Activated naive CD8-positive, alpha-beta T cell treated with anti-CD3 and anti-CD28 coated beads, Interleukin-2, amount 50 U/mL, for 24 hours (primary cell): ENCODE measurements at regions not wholly inside any gene's neighbourhood (a gene's known extent, or its start where the extent isn't known, plus 50 kb on each side); places are given as distances from the start of the nearest gene placed in this dataset.

Experiments
- ATAC-seq: fragments of 150-1000 bp; cut with Tn5 transposase; one replicate; pipeline ENCODE4 v1.10.0; 2021
- DNase-seq: peaks from one replicate; pipeline ENCODE4 v3.0.0; 2021
- H3K27ac Mint-ChIP-seq: one replicate; pipeline ENCODE4 v1.8.0; 2021; ENCODE audit warnings: mild to moderate bottlenecking, mixed read lengths
- H3K27me3 Mint-ChIP-seq: one replicate; pipeline ENCODE4 v1.8.0; 2021; ENCODE audit warnings: mixed read lengths
- H3K36me3 Mint-ChIP-seq: one replicate; pipeline ENCODE4 v1.8.0; 2021; ENCODE audit warnings: low read depth, mixed read lengths
- H3K4me1 Mint-ChIP-seq: one replicate; pipeline ENCODE4 v1.8.0; 2021; ENCODE audit warnings: mixed read lengths
- H3K4me3 Mint-ChIP-seq: one replicate; pipeline ENCODE4 v1.8.0; 2021; ENCODE audit warnings: mild to moderate bottlenecking, moderate library complexity, mixed read lengths
- H3K9me3 Mint-ChIP-seq: one replicate; pipeline ENCODE4 v1.8.0; 2021; ENCODE audit warnings: mixed read lengths

- Mint-ChIP-seq H3K27ac (no peak overlapping the region), H3K9me3 (peaks cover 5% of the 10 kb centered on the region)
- ATAC-seq = no peak
Observed at GRCh38 chr3:22901684-22902083, 301.4 kb upstream of the UBE2E2 start.

GRCh38 chr3:22907161-22907780 lies 295.9 kb upstream of the UBE2E2 start:
- H3K4me1 Mint-ChIP-seq = no peaks in the 10 kb centered on the region
- no peak overlapping the region for H3K27ac Mint-ChIP-seq
- no peaks in the 10 kb centered on the region for H3K36me3 Mint-ChIP-seq
- no peak for ATAC-seq
- DNase-seq = no peak
- H3K27me3 Mint-ChIP-seq = no peaks in the 10 kb centered on the region
- no peaks in the 10 kb centered on the region for H3K9me3 Mint-ChIP-seq
- no peak overlapping the region for H3K4me3 Mint-ChIP-seq

More at GRCh38 chr3:22901684-22902083, 301.4 kb upstream of the UBE2E2 start:
- Mint-ChIP-seq H3K27me3 (no peaks in the 10 kb centered on the region), H3K36me3 (no peaks in the 10 kb centered on the region), H3K4me1 (no peaks in the 10 kb centered on the region), H3K4me3 (no peak overlapping the region)
- DNase-seq = no peak

GRCh38 chr3:22907796-22908195 lies 295.3 kb upstream of the UBE2E2 start:
- DNase-seq = no peak
- Mint-ChIP-seq H3K9me3 (no peaks in the 10 kb centered on the region), H3K4me1 (no peaks in the 10 kb centered on the region), H3K36me3 (no peaks in the 10 kb centered on the region), H3K4me3 (no peak overlapping the region), H3K27ac (no peak overlapping the region), H3K27me3 (no peaks in the 10 kb centered on the region)
- no peak for ATAC-seq

- H3K27me3 Mint-ChIP-seq = no peaks in the 10 kb centered on the region
- DNase-seq = no peak
Observed at GRCh38 chr3:22908989-22909507, 294.1 kb upstream of the UBE2E2 start.

GRCh38 chr3:22916933-22917332 lies 286.2 kb upstream of the UBE2E2 start:
- H3K27me3 Mint-ChIP-seq = no peaks in the 10 kb centered on the region
- H3K9me3 Mint-ChIP-seq = no peaks in the 10 kb centered on the region
- no peak overlapping the region for H3K27ac Mint-ChIP-seq
- DNase-seq = no peak
- ATAC-seq = no peak
- no peak overlapping the region for H3K4me3 Mint-ChIP-seq
- no peaks in the 10 kb centered on the region for H3K4me1 Mint-ChIP-seq
- no peaks in the 10 kb centered on the region for H3K36me3 Mint-ChIP-seq

More at GRCh38 chr3:22908989-22909507, 294.1 kb upstream of the UBE2E2 start:
- Mint-ChIP-seq H3K27ac (no peak overlapping the region), H3K4me3 (no peak overlapping the region), H3K36me3 (no peaks in the 10 kb centered on the region), H3K9me3 (no peaks in the 10 kb centered on the region), H3K4me1 (no peaks in the 10 kb centered on the region)
- no peak for ATAC-seq

GRCh38 chr3:22920006-22920405 lies 283.1 kb upstream of the UBE2E2 start:
- Mint-ChIP-seq H3K27me3 (no peaks in the 10 kb centered on the region), H3K27ac (no peak overlapping the region), H3K4me3 (no peak overlapping the region), H3K4me1 (no peaks in the 10 kb centered on the region), H3K36me3 (no peaks in the 10 kb centered on the region), H3K9me3 (no peaks in the 10 kb centered on the region)
- ATAC-seq (no peak), DNase-seq (no peak)

- Mint-ChIP-seq H3K27me3 (no peaks in the 10 kb centered on the region), H3K4me3 (no peak overlapping the region), H3K36me3 (no peaks in the 10 kb centered on the region), H3K4me1 (no peaks in the 10 kb centered on the region), H3K27ac (no peak overlapping the region), H3K9me3 (no peaks in the 10 kb centered on the region)
- ATAC-seq (no peak), DNase-seq (no peak)
Observed at GRCh38 chr3:22922317-22922716, 280.8 kb upstream of the UBE2E2 start.

- no peaks in the 10 kb centered on the region for H3K4me1 Mint-ChIP-seq
- H3K4me3 Mint-ChIP-seq = no peak overlapping the region
- H3K27ac Mint-ChIP-seq = no peak overlapping the region
- no peaks in the 10 kb centered on the region for H3K9me3 Mint-ChIP-seq
- H3K27me3 Mint-ChIP-seq = no peaks in the 10 kb centered on the region
- DNase-seq = no peak
- H3K36me3 Mint-ChIP-seq = no peaks in the 10 kb centered on the region
- no peak for ATAC-seq
Observed at GRCh38 chr3:22923711-22924110, 279.4 kb upstream of the UBE2E2 start.

GRCh38 chr3:22928216-22929110 lies 274.7 kb upstream of the UBE2E2 start:
- Mint-ChIP-seq H3K36me3 (no peaks in the 10 kb centered on the region), H3K9me3 (no peaks in the 10 kb centered on the region), H3K4me1 (no peaks in the 10 kb centered on the region), H3K4me3 (no peak overlapping the region), H3K27ac (no peak overlapping the region), H3K27me3 (no peaks in the 10 kb centered on the region)
- DNase-seq (no peak), ATAC-seq (no peak)

GRCh38 chr3:22933051-22933840 lies 269.9 kb upstream of the UBE2E2 start:
- ATAC-seq = no peak
- no peak for DNase-seq
- H3K27ac Mint-ChIP-seq = no peak overlapping the region
- H3K9me3 Mint-ChIP-seq = no peaks in the 10 kb centered on the region
- no peaks in the 10 kb centered on the region for H3K36me3 Mint-ChIP-seq
- H3K4me1 Mint-ChIP-seq = no peaks in the 10 kb centered on the region
- H3K4me3 Mint-ChIP-seq = no peak overlapping the region
- no peaks in the 10 kb centered on the region for H3K27me3 Mint-ChIP-seq

GRCh38 chr3:22933841-22934116 lies 269.3 kb upstream of the UBE2E2 start:
- no peak for DNase-seq
- H3K36me3 Mint-ChIP-seq = no peaks in the 10 kb centered on the region
- no peak for ATAC-seq
- H3K27me3 Mint-ChIP-seq = no peaks in the 10 kb centered on the region
- H3K27ac Mint-ChIP-seq = no peak overlapping the region
- no peaks in the 10 kb centered on the region for H3K4me1 Mint-ChIP-seq
- H3K9me3 Mint-ChIP-seq = no peaks in the 10 kb centered on the region
- no peak overlapping the region for H3K4me3 Mint-ChIP-seq

GRCh38 chr3:22935040-22935439 lies 268.1 kb upstream of the UBE2E2 start:
- no peaks in the 10 kb centered on the region for H3K9me3 Mint-ChIP-seq

GRCh38 chr3:22937536-22937935 lies 265.6 kb upstream of the UBE2E2 start:
- no peaks in the 10 kb centered on the region for H3K36me3 Mint-ChIP-seq
- H3K9me3 Mint-ChIP-seq = no peaks in the 10 kb centered on the region
- no peak overlapping the region for H3K27ac Mint-ChIP-seq
- no peaks in the 10 kb centered on the region for H3K4me1 Mint-ChIP-seq
- no peak for ATAC-seq
- DNase-seq = no peak
- no peaks in the 10 kb centered on the region for H3K27me3 Mint-ChIP-seq
- H3K4me3 Mint-ChIP-seq = no peak overlapping the region

More at GRCh38 chr3:22935040-22935439, 268.1 kb upstream of the UBE2E2 start:
- DNase-seq (no peak), ATAC-seq (no peak)
- Mint-ChIP-seq H3K4me1 (no peaks in the 10 kb centered on the region), H3K27me3 (no peaks in the 10 kb centered on the region), H3K4me3 (no peak overlapping the region), H3K27ac (no peak overlapping the region), H3K36me3 (no peaks in the 10 kb centered on the region)

- H3K27ac Mint-ChIP-seq = no peak overlapping the region
- H3K4me3 Mint-ChIP-seq = no peak overlapping the region
- H3K9me3 Mint-ChIP-seq = no peaks in the 10 kb centered on the region
- no peaks in the 10 kb centered on the region for H3K36me3 Mint-ChIP-seq
- DNase-seq = no peak
- H3K4me1 Mint-ChIP-seq = no peaks in the 10 kb centered on the region
- ATAC-seq = no peak
- H3K27me3 Mint-ChIP-seq = no peaks in the 10 kb centered on the region
Observed at GRCh38 chr3:22938739-22939138, 264.4 kb upstream of the UBE2E2 start.

GRCh38 chr3:22939349-22939748 lies 263.8 kb upstream of the UBE2E2 start:
- Mint-ChIP-seq H3K4me1 (no peaks in the 10 kb centered on the region), H3K9me3 (no peaks in the 10 kb centered on the region)
- no peak for ATAC-seq

More at GRCh38 chr3:22939349-22939748, 263.8 kb upstream of the UBE2E2 start:
- H3K27me3 Mint-ChIP-seq = no peaks in the 10 kb centered on the region
- H3K4me3 Mint-ChIP-seq = no peak overlapping the region
- no peak for DNase-seq
- no peaks in the 10 kb centered on the region for H3K36me3 Mint-ChIP-seq
- H3K27ac Mint-ChIP-seq = no peak overlapping the region
